ENCODE measurements at regions not wholly inside any gene's neighbourhood (a gene's known extent, or its start where the extent isn't known, plus 50 kb on each side); places are given as distances from the start of the nearest gene placed in this dataset.

- TF ChIP-seq, protein P1, sequence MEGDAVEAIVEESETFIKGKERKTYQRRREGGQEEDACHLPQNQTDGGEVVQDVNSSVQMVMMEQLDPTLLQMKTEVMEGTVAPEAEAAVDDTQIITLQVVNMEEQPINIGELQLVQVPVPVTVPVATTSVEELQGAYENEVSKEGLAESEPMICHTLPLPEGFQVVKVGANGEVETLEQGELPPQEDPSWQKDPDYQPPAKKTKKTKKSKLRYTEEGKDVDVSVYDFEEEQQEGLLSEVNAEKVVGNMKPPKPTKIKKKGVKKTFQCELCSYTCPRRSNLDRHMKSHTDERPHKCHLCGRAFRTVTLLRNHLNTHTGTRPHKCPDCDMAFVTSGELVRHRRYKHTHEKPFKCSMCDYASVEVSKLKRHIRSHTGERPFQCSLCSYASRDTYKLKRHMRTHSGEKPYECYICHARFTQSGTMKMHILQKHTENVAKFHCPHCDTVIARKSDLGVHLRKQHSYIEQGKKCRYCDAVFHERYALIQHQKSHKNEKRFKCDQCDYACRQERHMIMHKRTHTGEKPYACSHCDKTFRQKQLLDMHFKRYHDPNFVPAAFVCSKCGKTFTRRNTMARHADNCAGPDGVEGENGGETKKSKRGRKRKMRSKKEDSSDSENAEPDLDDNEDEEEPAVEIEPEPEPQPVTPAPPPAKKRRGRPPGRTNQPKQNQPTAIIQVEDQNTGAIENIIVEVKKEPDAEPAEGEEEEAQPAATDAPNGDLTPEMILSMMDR (conservative IDR thresholded peaks at IDR 0.05; ENCODE audit: low read length) = no peak
- no peak for TF ChIP-seq EZH2phosphoT487 (IDR thresholded peaks at IDR 0.05; ENCODE audit: borderline replicate concordance, low read depth, low read length)
Measured at GRCh38 chr7:20466543-20467021, 135.9 kb downstream of the ITGB8 start.

All from OCI-LY7 (cell line).